Keratinocyte (primary cell): ENCODE measurements at regions not wholly inside any gene's neighbourhood (a gene's known extent, or its start where the extent isn't known, plus 50 kb on each side); places are given as distances from the start of the nearest gene placed in this dataset.

ENCODE experiments used
- DNase-seq: peaks from one replicate; pipeline ENCODE4 v3.0.0-alpha.2; 2011; ENCODE audit warnings: low read depth, missing footprints, low spot score
- FAIRE-seq: peaks from 2 replicates; lab custom pipeline; 2011; peaks lifted over from hg19 to GRCh38; lab: Jason Lieb, UNC
- H2AFZ ChIP-seq: 2 replicates; pipeline ENCODE4 v1.6.0; 2012; ENCODE audit warnings: low read length, control low read depth, inconsistent platforms; ENCODE audit not compliant: control insufficient read depth
- H3K27ac ChIP-seq: 2 replicates; pipeline ENCODE4 v1.5.1; 2011; ENCODE audit warnings: low read length; ENCODE audit not compliant: control insufficient read depth, insufficient read depth
- H3K27me3 ChIP-seq: 3 replicates; pipeline ENCODE4 v1.6.0; 2011; ENCODE audit warnings: low read length; ENCODE audit not compliant: control insufficient read depth, insufficient read depth; ENCODE audit errors: extremely low read depth
- H3K36me3 ChIP-seq, 2 experiments: 2 replicates in 1 of 2; 3 replicates in 1 of 2; pipeline ENCODE4 v1.5.1; 2011; ENCODE audit warnings: low read length in 2 of 2, mild to moderate bottlenecking in 1 of 2; ENCODE audit not compliant: control insufficient read depth in 2 of 2, insufficient read depth in 2 of 2; ENCODE audit errors: extremely low read depth in 1 of 2
- H3K4me1 ChIP-seq: 3 replicates; pipeline ENCODE4 v1.5.1; 2011; ENCODE audit warnings: low read length; ENCODE audit not compliant: control insufficient read depth, insufficient read depth; ENCODE audit errors: extremely low read depth
- H3K4me2 ChIP-seq: 3 replicates; pipeline ENCODE4 v1.6.0; 2011; ENCODE audit warnings: low read depth, low read length; ENCODE audit not compliant: control insufficient read depth, insufficient read depth; ENCODE audit errors: extremely low read depth
- H3K4me3 ChIP-seq, 3 experiments: fragments of 200-600 bp in 1 of 3; sonication (generic) in 1 of 3; 2 replicates in 2 of 3; 3 replicates in 1 of 3; pipeline ENCODE4 v1.5.1; 2011 to 2016; ENCODE audit warnings: low read length in 3 of 3, mild to moderate bottlenecking in 3 of 3, control low read depth in 2 of 3, inconsistent platforms in 1 of 3, low read depth in 1 of 3, mixed read lengths in 1 of 3, mixed run types in 1 of 3, moderate library complexity in 1 of 3; ENCODE audit not compliant: control insufficient read depth in 2 of 3, insufficient read depth in 2 of 3; ENCODE audit errors: extremely low read depth in 1 of 3
- H3K79me2 ChIP-seq: 2 replicates; pipeline ENCODE4 v1.6.0; 2012; ENCODE audit warnings: low read length; ENCODE audit not compliant: control insufficient read depth, insufficient read depth
- H3K9ac ChIP-seq: 3 replicates; pipeline ENCODE4 v1.6.0; 2011; ENCODE audit warnings: low read length; ENCODE audit not compliant: control insufficient read depth, insufficient read depth; ENCODE audit errors: extremely low read depth
- H3K9me1 ChIP-seq: 3 replicates; pipeline ENCODE4 v1.6.0; 2011; ENCODE audit warnings: low read length; ENCODE audit not compliant: control insufficient read depth, insufficient read depth; ENCODE audit errors: extremely low read depth
- H3K9me3 ChIP-seq: 2 replicates; pipeline ENCODE4 v1.5.1; 2012; ENCODE audit warnings: low read depth, low read length; ENCODE audit not compliant: control insufficient read depth
- H4K20me1 ChIP-seq: 3 replicates; pipeline ENCODE4 v1.6.0; 2011; ENCODE audit warnings: low read length; ENCODE audit not compliant: control insufficient read depth, insufficient read depth; ENCODE audit errors: extremely low read depth
- EZH2 ChIP-seq: IDR thresholded peaks from one replicate; pipeline ENCODE4 v1.6.1; 2012; ENCODE audit warnings: inconsistent platforms, mild to moderate bottlenecking, low read length, moderate library complexity
- dilution Hi-C: fragments of 300-500 bp; cut with MboI; formaldehyde crosslinking; loops from one replicate; pipeline ENCODE4 v1.7.0; 2020; ENCODE audit warnings: low sequenced_read_pairs; ENCODE audit not compliant: extremely low pct_ligation_motif_present
- TF ChIP-seq, protein P1 (sequence below), 3 experiments: IDR thresholded peaks in 1 of 3; conservative IDR thresholded peaks in 1 of 3; optimal IDR thresholded peaks in 1 of 3; 2 replicates in 2 of 3; 3 replicates in 1 of 3; pipeline versions ENCODE3 to v1.5.1; 2011; ENCODE audit warnings: low read length in 3 of 3, mild to moderate bottlenecking in 3 of 3, moderate library complexity in 2 of 3, control low read depth in 1 of 3, inconsistent platforms in 1 of 3; ENCODE audit not compliant: insufficient read depth in 2 of 3; ENCODE audit errors: extremely low read depth in 1 of 3

DNA sequence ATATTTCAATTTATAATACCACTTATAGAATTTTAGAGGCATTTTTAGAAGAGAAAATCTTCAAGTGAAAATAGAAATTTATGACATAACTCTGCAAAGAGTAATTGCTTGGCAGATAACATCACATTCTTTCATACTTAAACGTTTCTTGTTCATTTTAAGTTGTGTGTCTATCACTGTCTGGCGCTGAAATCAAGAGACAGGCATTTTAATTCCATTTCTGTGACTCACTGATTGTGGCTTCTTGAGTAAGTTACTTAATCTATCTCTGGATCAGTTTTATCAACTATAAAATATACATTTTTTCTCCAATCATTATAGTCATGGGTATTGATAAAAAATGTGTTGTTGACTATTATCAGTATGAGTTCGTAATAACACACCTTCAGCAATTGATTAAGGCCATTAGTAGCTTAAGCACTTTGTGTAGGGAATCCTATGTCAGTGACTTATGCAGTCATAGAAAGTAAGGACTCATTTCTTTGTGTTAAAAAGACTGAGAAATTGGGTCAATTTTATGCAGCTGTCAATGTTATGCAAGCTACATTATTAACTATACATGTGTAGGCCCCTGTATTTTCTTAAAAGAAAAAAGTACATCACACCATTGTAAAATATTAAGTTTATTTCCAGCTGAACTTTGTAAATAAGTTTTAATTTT lies 497.3 kb downstream of the CCDC85A start:
- Histone ChIP-seq H4K20me1 (no peaks in the 10 kb centered on the region), H3K27me3 (no peaks in the 10 kb centered on the region), H3K4me2 (peak overlapping the region; percentile 60)

DNA sequence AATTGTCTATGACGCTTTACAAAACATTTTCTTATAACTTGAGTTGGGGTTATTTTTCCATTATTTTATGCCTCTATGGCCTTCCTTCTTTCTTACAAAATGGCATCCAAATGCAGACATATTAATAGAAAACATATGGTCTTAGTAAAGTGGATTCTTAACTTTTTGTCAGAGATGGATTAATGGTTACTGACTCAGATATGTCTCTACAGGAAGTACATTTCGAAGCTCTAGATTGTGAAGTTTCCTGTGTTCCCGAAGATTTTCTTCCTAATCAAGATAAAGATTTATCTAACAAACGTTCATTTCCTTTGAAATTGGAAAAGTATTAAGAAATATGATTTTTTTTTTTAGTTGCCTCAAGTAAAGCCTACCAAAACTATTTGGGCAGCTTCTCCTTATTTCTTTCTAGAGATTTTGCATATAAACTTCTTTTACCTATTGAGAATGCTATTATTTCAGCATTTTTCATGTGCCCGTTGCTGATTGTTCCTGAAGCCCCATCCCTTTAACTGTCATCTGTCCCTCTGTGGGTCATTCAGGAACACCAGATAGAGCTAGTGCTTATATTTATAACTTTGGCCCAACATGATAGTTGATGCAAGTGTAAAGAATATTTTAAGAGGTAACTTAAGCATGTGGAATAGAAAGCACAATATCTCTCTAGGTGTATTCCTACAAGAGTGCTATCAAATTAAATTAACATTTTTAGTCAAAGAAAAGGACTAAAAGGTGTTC lies 498.0 kb downstream of the CCDC85A start:
- dilution Hi-C loops: no loop called here
- Histone ChIP-seq H2AFZ (peak overlapping the region; percentile 54), H3K27me3 (no peaks in the 10 kb centered on the region), H3K9me3 (no peaks in the 10 kb centered on the region), H3K4me3 (no peak overlapping the region), H3K4me2 (peak overlapping the region; percentile 60), H3K36me3 (no peaks in the 10 kb centered on the region), H3K4me1 (peaks cover 17% of the 10 kb centered on the region), H3K79me2 (no peaks in the 10 kb centered on the region), H4K20me1 (no peaks in the 10 kb centered on the region), H3K27ac (no peak overlapping the region), H3K9ac (no peak overlapping the region), H3K9me1 (no peaks in the 10 kb centered on the region)
- DNase-seq: no peak
- no peak for TF ChIP-seq EZH2
- TF ChIP-seq, protein P1, sequence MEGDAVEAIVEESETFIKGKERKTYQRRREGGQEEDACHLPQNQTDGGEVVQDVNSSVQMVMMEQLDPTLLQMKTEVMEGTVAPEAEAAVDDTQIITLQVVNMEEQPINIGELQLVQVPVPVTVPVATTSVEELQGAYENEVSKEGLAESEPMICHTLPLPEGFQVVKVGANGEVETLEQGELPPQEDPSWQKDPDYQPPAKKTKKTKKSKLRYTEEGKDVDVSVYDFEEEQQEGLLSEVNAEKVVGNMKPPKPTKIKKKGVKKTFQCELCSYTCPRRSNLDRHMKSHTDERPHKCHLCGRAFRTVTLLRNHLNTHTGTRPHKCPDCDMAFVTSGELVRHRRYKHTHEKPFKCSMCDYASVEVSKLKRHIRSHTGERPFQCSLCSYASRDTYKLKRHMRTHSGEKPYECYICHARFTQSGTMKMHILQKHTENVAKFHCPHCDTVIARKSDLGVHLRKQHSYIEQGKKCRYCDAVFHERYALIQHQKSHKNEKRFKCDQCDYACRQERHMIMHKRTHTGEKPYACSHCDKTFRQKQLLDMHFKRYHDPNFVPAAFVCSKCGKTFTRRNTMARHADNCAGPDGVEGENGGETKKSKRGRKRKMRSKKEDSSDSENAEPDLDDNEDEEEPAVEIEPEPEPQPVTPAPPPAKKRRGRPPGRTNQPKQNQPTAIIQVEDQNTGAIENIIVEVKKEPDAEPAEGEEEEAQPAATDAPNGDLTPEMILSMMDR (optimal IDR thresholded peaks at IDR 0.05 in 1 of 3, IDR thresholded peaks at IDR 0.05 in 1 of 3, conservative IDR thresholded peaks at IDR 0.05 in 1 of 3; ENCODE audit: extremely low read depth in 1 of 3, insufficient read depth in 2 of 3, low read length in 3 of 3): no peak
- FAIRE-seq: no peak

More for the DNA sequence above, 497.3 kb downstream of the CCDC85A start:
- Histone ChIP-seq H3K9ac (no peak overlapping the region), H3K9me1 (no peaks in the 10 kb centered on the region), H2AFZ (no peak overlapping the region), H3K36me3 (no peaks in the 10 kb centered on the region), H3K9me3 (no peaks in the 10 kb centered on the region), H3K79me2 (no peaks in the 10 kb centered on the region), H3K4me1 (peaks cover 17% of the 10 kb centered on the region), H3K27ac (no peak overlapping the region), H3K4me3 (peak overlapping the region in 1 of 3 experiments; percentile 2)
- DNase-seq (peak; percentile 50), FAIRE-seq (peak; percentile 77)
- dilution Hi-C loops: no loop called here
- TF ChIP-seq, protein P1 (optimal IDR thresholded peaks at IDR 0.05 in 1 of 3, IDR thresholded peaks at IDR 0.05 in 1 of 3, conservative IDR thresholded peaks at IDR 0.05 in 1 of 3; ENCODE audit: extremely low read depth in 1 of 3, insufficient read depth in 2 of 3, low read length in 3 of 3): no peak
- no peak for TF ChIP-seq EZH2
